ENCODE measurements at regions not wholly inside any gene's neighbourhood (a gene's known extent, or its start where the extent isn't known, plus 50 kb on each side); places are given as distances from the start of the nearest gene placed in this dataset.

- TF ChIP-seq EZH2 (IDR thresholded peaks at IDR 0.05; ENCODE audit: insufficient read depth, poor library complexity, severe bottlenecking) = no peak
- no peak for TF ChIP-seq EZH2phosphoT487 (IDR thresholded peaks at IDR 0.05; ENCODE audit: insufficient read depth, low read depth)
These were observed 230.1 kb downstream of the POSTN start for GRCh38 chr13:37368501-37368900.
